GM12892 (cell line): ENCODE measurements at regions not wholly inside any gene's neighbourhood (a gene's known extent, or its start where the extent isn't known, plus 50 kb on each side); places are given as distances from the start of the nearest gene placed in this dataset.

Experiments
- POLR2A ChIP-seq: IDR thresholded peaks from 2 replicates; pipeline ENCODE4 v1.6.1; 2011; ENCODE audit warnings: low read depth, low read length, control low read depth
- POLR2AphosphoS5 ChIP-seq: IDR thresholded peaks from 2 replicates; pipeline ENCODE4 v1.6.1; 2011; ENCODE audit warnings: low read depth, low read length, control low read depth
- TAF1 ChIP-seq: IDR thresholded peaks from 2 replicates; pipeline ENCODE4 v1.6.1; 2011; ENCODE audit warnings: low read depth, mild to moderate bottlenecking, control low read depth, low read length, borderline replicate concordance

- TF ChIP-seq POLR2A (no peak), POLR2AphosphoS5 (no peak), TAF1 (no peak)
Observed at GRCh38 chr15:62648954-62649353, 393.6 kb upstream of the TPM1 start.
